NCI-H82 treated with DMSO at 0.1 percent for 48 hours (cell line): ENCODE measurements at regions not wholly inside any gene's neighbourhood (a gene's known extent, or its start where the extent isn't known, plus 50 kb on each side); places are given as distances from the start of the nearest gene placed in this dataset.

Source experiments
- DNase-seq: peaks from one replicate; lab custom pipeline; 2025; ENCODE audit not compliant: unreplicated experiment; lab: John Stamatoyannopoulos, UW

GRCh38 chr3:69539134-69539533, 153.2 kb upstream of the FRMD4B start:
- no peak for DNase-seq

GRCh38 chr3:69538281-69538680, 152.4 kb upstream of the FRMD4B start:
- DNase-seq = no peak

GRCh38 chr3:69536306-69537020, 150.6 kb upstream of the FRMD4B start:
- no peak for DNase-seq

GRCh38 chr3:69535613-69536012, 149.7 kb upstream of the FRMD4B start:
- no peak for DNase-seq

GRCh38 chr3:69532547-69533224, 146.8 kb upstream of the FRMD4B start:
- no peak for DNase-seq

- DNase-seq = no peak
Measured at GRCh38 chr3:69531576-69532546, 146.0 kb upstream of the FRMD4B start.

GRCh38 chr3:69530554-69530953, 144.7 kb upstream of the FRMD4B start:
- DNase-seq = no peak

GRCh38 chr3:69527498-69527897, 141.6 kb upstream of the FRMD4B start:
- no peak for DNase-seq

GRCh38 chr3:69524816-69525215, 138.9 kb upstream of the FRMD4B start:
- no peak for DNase-seq

GRCh38 chr3:69521286-69521685, 135.4 kb upstream of the FRMD4B start:
- DNase-seq = no peak

GRCh38 chr3:69511361-69511760, 125.5 kb upstream of the FRMD4B start:
- no peak for DNase-seq

GRCh38 chr3:69510481-69511030, 124.7 kb upstream of the FRMD4B start:
- DNase-seq = no peak

GRCh38 chr3:69509288-69509687, 123.4 kb upstream of the FRMD4B start:
- DNase-seq = no peak

- no peak for DNase-seq
Measured at GRCh38 chr3:69505770-69506407, 120.0 kb upstream of the FRMD4B start.

- DNase-seq = no peak
Measured at GRCh38 chr3:69504232-69504631, 118.3 kb upstream of the FRMD4B start.

- no peak for DNase-seq
Measured at GRCh38 chr3:69500604-69501003, 114.7 kb upstream of the FRMD4B start.

GRCh38 chr3:69499899-69500421, 114.1 kb upstream of the FRMD4B start:
- DNase-seq = no peak

GRCh38 chr3:69499422-69499821, 113.5 kb upstream of the FRMD4B start:
- DNase-seq = no peak

GRCh38 chr3:69496856-69497255, 111.0 kb upstream of the FRMD4B start:
- DNase-seq = no peak

- no peak for DNase-seq
Measured at GRCh38 chr3:69494185-69494584, 108.3 kb upstream of the FRMD4B start.

GRCh38 chr3:69493157-69493556, 107.3 kb upstream of the FRMD4B start:
- DNase-seq = no peak
